ENCODE measurements at regions not wholly inside any gene's neighbourhood (a gene's known extent, or its start where the extent isn't known, plus 50 kb on each side); places are given as distances from the start of the nearest gene placed in this dataset.
A peak's percentile ranks its signal among the peaks of the same experiment; 100 is the strongest.

GRCh38 chr13:99055281-99055680 lies 77.4 kb upstream of the DOCK9 start:
- peak in 1 of 2 donors; percentile 10 for DNase-seq (ENCODE audit: low read depth in 2 of 2)

- no peak for DNase-seq (ENCODE audit: low read depth in 2 of 2)
These were observed 77.9 kb upstream of the DOCK9 start for GRCh38 chr13:99055735-99056134.

- DNase-seq (ENCODE audit: low read depth in 2 of 2), result no peak
These were observed 78.6 kb upstream of the DOCK9 start for GRCh38 chr13:99056381-99057014.

- DNase-seq (ENCODE audit: low read depth in 2 of 2), result no peak
These were observed 79.6 kb upstream of the DOCK9 start for GRCh38 chr13:99057310-99057975.

GRCh38 chr13:99058527-99059495 lies 80.9 kb upstream of the DOCK9 start:
- DNase-seq (ENCODE audit: low read depth in 2 of 2), result no peak

GRCh38 chr13:99059498-99060075 lies 81.7 kb upstream of the DOCK9 start:
- no peak for DNase-seq (ENCODE audit: low read depth in 2 of 2)

GRCh38 chr13:99061411-99061810 lies 83.5 kb upstream of the DOCK9 start:
- DNase-seq (ENCODE audit: low read depth in 2 of 2), result no peak

- no peak for DNase-seq (ENCODE audit: low read depth in 2 of 2)
These were observed 84.7 kb upstream of the DOCK9 start for GRCh38 chr13:99062593-99062992.

GRCh38 chr13:99063178-99063577 lies 85.3 kb upstream of the DOCK9 start:
- no peak for DNase-seq (ENCODE audit: low read depth in 2 of 2)

GRCh38 chr13:99063952-99064351 lies 86.1 kb upstream of the DOCK9 start:
- no peak for DNase-seq (ENCODE audit: low read depth in 2 of 2)

- no peak for DNase-seq (ENCODE audit: low read depth in 2 of 2)
These were observed 86.9 kb upstream of the DOCK9 start for GRCh38 chr13:99064624-99065234.

- DNase-seq (ENCODE audit: low read depth in 2 of 2), result no peak
These were observed 87.6 kb upstream of the DOCK9 start for GRCh38 chr13:99065235-99066015.

GRCh38 chr13:99066219-99066618 lies 88.4 kb upstream of the DOCK9 start:
- DNase-seq (ENCODE audit: low read depth in 2 of 2), result no peak

GRCh38 chr13:99067159-99067985 lies 89.5 kb upstream of the DOCK9 start:
- no peak for DNase-seq (ENCODE audit: low read depth in 2 of 2)

GRCh38 chr13:99071211-99071610 lies 93.3 kb upstream of the DOCK9 start:
- DNase-seq (ENCODE audit: low read depth in 2 of 2), result no peak

- no peak for DNase-seq (ENCODE audit: low read depth in 2 of 2)
These were observed 93.8 kb upstream of the DOCK9 start for GRCh38 chr13:99071666-99072065.

- DNase-seq (ENCODE audit: low read depth in 2 of 2), result no peak
These were observed 94.5 kb upstream of the DOCK9 start for GRCh38 chr13:99072356-99072755.

- DNase-seq (ENCODE audit: low read depth in 2 of 2), result no peak
These were observed 95.1 kb upstream of the DOCK9 start for GRCh38 chr13:99072941-99073340.

GRCh38 chr13:99074693-99075092 lies 96.8 kb upstream of the DOCK9 start:
- no peak for DNase-seq (ENCODE audit: low read depth in 2 of 2)

All from stimulated activated CD8-positive, alpha-beta memory T cell treated with anti-CD3 and anti-CD28 coated beads, Interleukin-7, amount 100 ng/mL, for 4 hours (primary cell).